Panc1 (cell line): ENCODE measurements at regions not wholly inside any gene's neighbourhood (a gene's known extent, or its start where the extent isn't known, plus 50 kb on each side); places are given as distances from the start of the nearest gene placed in this dataset.

Source experiments
- ATAC-seq: fragments of 200-7000 bp; cut with Tn5 transposase; 2 replicates; pipeline ENCODE4 v1.9.1; 2020; ENCODE audit warnings: mild to moderate bottlenecking, moderate library complexity
- BruUV-seq: library from RNA; stranded (reverse); fragments of 400-500 nt; replicated peaks from 2 replicates; lab custom pipeline; 2021; lab: Mats Ljungman, UMichigan
- CTCF ChIA-PET: fragments of 300-600 bp; sonication (Branson Sonifier 250); formaldehyde crosslinking; loops from one replicate; lab custom pipeline; 2022; ENCODE audit warnings: antibody characterized with exemption; lab: Charles Lee
- POLR2A ChIA-PET: fragments of 300-600 bp; sonication (Branson Sonifier 250); formaldehyde crosslinking; loops from one replicate; lab custom pipeline; 2022; ENCODE audit warnings: antibody characterized with exemption; lab: Charles Lee
- DNase-seq: peaks from one replicate; pipeline ENCODE4 v3.0.0-alpha.2; 2010; ENCODE audit warnings: low read depth, low spot score
- H3K27ac ChIP-seq: 2 replicates; pipeline ENCODE4 v1.5.1; 2011; ENCODE audit warnings: mild to moderate bottlenecking, low read length, inconsistent platforms
- H3K27me3 ChIP-seq: fragments of 200-500 bp; sonication (Bioruptor generic); 2 replicates; pipeline ENCODE4 v1.6.0; 2014; ENCODE audit warnings: low read length, inconsistent platforms; ENCODE audit not compliant: control insufficient read depth, insufficient read depth
- H3K36me3 ChIP-seq: fragments of 200-500 bp; sonication (Bioruptor generic); 2 replicates; pipeline ENCODE4 v1.5.1; 2014; ENCODE audit warnings: inconsistent platforms, mild to moderate bottlenecking, low read length, moderate library complexity; ENCODE audit not compliant: control insufficient read depth, insufficient read depth
- H3K4me1 ChIP-seq: 2 replicates; pipeline ENCODE4 v1.5.1; 2011; ENCODE audit warnings: inconsistent platforms, mild to moderate bottlenecking, low read length, moderate library complexity; ENCODE audit not compliant: control insufficient read depth, insufficient read depth
- H3K4me3 ChIP-seq, 2 experiments: 2 replicates each; pipeline ENCODE4 v1.5.1; 2011 to 2012; ENCODE audit warnings: low read depth in 2 of 2, low read length in 2 of 2, mild to moderate bottlenecking in 2 of 2, inconsistent platforms in 1 of 2, moderate library complexity in 1 of 2
- H3K9me3 ChIP-seq: fragments of 200-500 bp; sonication (Bioruptor generic); 2 replicates; pipeline ENCODE4 v1.5.1; 2014; ENCODE audit warnings: low read depth, mild to moderate bottlenecking, inconsistent platforms, low read length, moderate library complexity; ENCODE audit not compliant: control insufficient read depth, insufficient read depth
- POLR2AphosphoS5 ChIP-seq: IDR thresholded peaks from 2 replicates; pipeline ENCODE4 v1.6.1; 2012; ENCODE audit warnings: mild to moderate bottlenecking, low read depth, low read length, moderate library complexity
- SIN3A ChIP-seq: IDR thresholded peaks from 2 replicates; pipeline ENCODE4 v1.6.1; 2012; ENCODE audit warnings: low read depth, mild to moderate bottlenecking, low read length, moderate library complexity, borderline replicate concordance; ENCODE audit not compliant: insufficient read depth
- TCF7L2 ChIP-seq: IDR thresholded peaks from 2 replicates; pipeline ENCODE4 v1.6.1; 2011; ENCODE audit warnings: mild to moderate bottlenecking, low read depth, low read length, inconsistent platforms
- in situ Hi-C: cut with HindIII; loops from 2 replicates; pipeline ENCODE4 v1.10.0; 2016; ENCODE audit warnings: low sequenced_read_pairs, low pct_unique_long_range_greater_than_20kb
- intact Hi-C: fragments of 100-400 bp; cut with micrococcal nuclease; formaldehyde crosslinking; loops from one replicate; pipeline ENCODE4 v1.10.0; 2022; ENCODE audit not compliant: unreplicated experiment
- TF ChIP-seq, protein P1 (sequence below): fragments of 450-650 bp; IDR thresholded peaks from 2 replicates; pipeline ENCODE4 v1.5.1; 2017; ENCODE audit warnings: mild to moderate bottlenecking
- TF ChIP-seq, protein P2 (sequence below), 2 experiments: IDR thresholded peaks; 2 replicates each; pipeline ENCODE4 v1.6.1; 2011 to 2012; ENCODE audit warnings: low read depth in 2 of 2, control low read depth in 1 of 2, low read length in 1 of 2, mild to moderate bottlenecking in 1 of 2, moderate library complexity in 1 of 2; ENCODE audit not compliant: insufficient read depth in 1 of 2

DNA sequence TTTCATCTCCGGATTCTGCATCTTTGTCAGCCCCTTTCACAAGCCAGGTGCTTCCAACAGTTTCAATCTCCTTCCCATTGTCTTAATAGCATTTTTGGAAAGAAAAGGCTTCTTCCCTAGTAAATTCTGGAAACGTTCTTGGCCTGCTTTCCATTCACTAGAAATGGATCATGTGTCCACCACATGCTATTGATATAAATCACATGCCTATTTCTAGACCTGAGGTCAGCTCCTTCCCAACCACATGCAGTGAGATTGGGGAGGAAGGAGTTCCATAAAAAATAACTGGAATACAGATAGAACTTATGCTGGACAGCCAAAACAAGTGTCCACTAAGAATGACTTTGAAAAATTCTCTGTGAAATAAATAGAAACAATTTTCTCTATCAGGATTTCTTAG, 181.6 kb upstream of the TMEM161B start:
- in situ Hi-C loops = no loop called here
- no peaks in the 10 kb centered on the region for H3K4me1 ChIP-seq
- no peaks in the 10 kb centered on the region for H3K27me3 ChIP-seq
- no peak overlapping the region for H3K4me3 ChIP-seq
- H3K36me3 ChIP-seq = no peaks in the 10 kb centered on the region
- TF ChIP-seq, protein P1, sequence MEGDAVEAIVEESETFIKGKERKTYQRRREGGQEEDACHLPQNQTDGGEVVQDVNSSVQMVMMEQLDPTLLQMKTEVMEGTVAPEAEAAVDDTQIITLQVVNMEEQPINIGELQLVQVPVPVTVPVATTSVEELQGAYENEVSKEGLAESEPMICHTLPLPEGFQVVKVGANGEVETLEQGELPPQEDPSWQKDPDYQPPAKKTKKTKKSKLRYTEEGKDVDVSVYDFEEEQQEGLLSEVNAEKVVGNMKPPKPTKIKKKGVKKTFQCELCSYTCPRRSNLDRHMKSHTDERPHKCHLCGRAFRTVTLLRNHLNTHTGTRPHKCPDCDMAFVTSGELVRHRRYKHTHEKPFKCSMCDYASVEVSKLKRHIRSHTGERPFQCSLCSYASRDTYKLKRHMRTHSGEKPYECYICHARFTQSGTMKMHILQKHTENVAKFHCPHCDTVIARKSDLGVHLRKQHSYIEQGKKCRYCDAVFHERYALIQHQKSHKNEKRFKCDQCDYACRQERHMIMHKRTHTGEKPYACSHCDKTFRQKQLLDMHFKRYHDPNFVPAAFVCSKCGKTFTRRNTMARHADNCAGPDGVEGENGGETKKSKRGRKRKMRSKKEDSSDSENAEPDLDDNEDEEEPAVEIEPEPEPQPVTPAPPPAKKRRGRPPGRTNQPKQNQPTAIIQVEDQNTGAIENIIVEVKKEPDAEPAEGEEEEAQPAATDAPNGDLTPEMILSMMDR = no peak
- no peak for TF ChIP-seq POLR2AphosphoS5
- TF ChIP-seq SIN3A = no peak
- no peak for TF ChIP-seq TCF7L2
- TF ChIP-seq, protein P2, sequence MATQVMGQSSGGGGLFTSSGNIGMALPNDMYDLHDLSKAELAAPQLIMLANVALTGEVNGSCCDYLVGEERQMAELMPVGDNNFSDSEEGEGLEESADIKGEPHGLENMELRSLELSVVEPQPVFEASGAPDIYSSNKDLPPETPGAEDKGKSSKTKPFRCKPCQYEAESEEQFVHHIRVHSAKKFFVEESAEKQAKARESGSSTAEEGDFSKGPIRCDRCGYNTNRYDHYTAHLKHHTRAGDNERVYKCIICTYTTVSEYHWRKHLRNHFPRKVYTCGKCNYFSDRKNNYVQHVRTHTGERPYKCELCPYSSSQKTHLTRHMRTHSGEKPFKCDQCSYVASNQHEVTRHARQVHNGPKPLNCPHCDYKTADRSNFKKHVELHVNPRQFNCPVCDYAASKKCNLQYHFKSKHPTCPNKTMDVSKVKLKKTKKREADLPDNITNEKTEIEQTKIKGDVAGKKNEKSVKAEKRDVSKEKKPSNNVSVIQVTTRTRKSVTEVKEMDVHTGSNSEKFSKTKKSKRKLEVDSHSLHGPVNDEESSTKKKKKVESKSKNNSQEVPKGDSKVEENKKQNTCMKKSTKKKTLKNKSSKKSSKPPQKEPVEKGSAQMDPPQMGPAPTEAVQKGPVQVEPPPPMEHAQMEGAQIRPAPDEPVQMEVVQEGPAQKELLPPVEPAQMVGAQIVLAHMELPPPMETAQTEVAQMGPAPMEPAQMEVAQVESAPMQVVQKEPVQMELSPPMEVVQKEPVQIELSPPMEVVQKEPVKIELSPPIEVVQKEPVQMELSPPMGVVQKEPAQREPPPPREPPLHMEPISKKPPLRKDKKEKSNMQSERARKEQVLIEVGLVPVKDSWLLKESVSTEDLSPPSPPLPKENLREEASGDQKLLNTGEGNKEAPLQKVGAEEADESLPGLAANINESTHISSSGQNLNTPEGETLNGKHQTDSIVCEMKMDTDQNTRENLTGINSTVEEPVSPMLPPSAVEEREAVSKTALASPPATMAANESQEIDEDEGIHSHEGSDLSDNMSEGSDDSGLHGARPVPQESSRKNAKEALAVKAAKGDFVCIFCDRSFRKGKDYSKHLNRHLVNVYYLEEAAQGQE (IDR thresholded peaks at IDR 0.05; ENCODE audit: insufficient read depth in 1 of 2, low read depth in 2 of 2, low read length in 1 of 2) = no peak
- DNase-seq (no peak), ATAC-seq (no peak)
- no TSS peak for BruUV-seq
- no peaks in the 10 kb centered on the region for H3K9me3 ChIP-seq
- H3K27ac ChIP-seq = no peak overlapping the region
- POLR2A ChIA-PET = no interaction called here
- CTCF ChIA-PET = no interaction called here
- intact Hi-C loops = no loop called here

DNA sequence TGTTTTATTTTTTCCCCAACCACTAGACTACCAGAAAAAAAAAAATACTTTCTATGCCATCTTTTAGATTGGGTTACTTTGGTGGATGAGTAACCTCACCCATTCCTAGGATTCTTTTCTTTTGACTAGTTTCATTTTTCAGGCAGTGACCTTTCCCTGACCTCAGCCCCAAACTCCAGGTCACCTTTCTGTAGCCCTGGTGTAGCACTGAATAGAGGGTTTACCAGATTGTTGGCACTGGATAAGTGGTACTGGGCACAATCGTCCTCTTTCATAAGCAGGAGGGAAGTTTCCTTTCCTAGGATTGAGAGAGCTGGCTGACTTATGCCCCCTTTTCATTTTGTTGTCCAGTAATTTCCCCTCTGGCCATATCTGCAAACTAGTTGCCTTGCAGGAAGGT, 169.4 kb upstream of the TMEM161B start:
- ChIA-PET POLR2A (no interaction called here), CTCF (no interaction called here)
- intact Hi-C loops (no loop called here), in situ Hi-C loops (no loop called here)
- H3K27ac ChIP-seq = no peak overlapping the region
- no peak overlapping the region for H3K4me3 ChIP-seq
- BruUV-seq = no TSS peak
- no peaks in the 10 kb centered on the region for H3K27me3 ChIP-seq
- peak; percentile 91 for ATAC-seq
- DNase-seq = no peak
- no peaks in the 10 kb centered on the region for H3K4me1 ChIP-seq
- H3K36me3 ChIP-seq = no peaks in the 10 kb centered on the region
- H3K9me3 ChIP-seq = no peaks in the 10 kb centered on the region
- no peak for TF ChIP-seq POLR2AphosphoS5
- no peak for TF ChIP-seq SIN3A
- TF ChIP-seq, protein P2 (IDR thresholded peaks at IDR 0.05; ENCODE audit: insufficient read depth in 1 of 2, low read depth in 2 of 2, low read length in 1 of 2) = no peak
- no peak for TF ChIP-seq TCF7L2
- TF ChIP-seq, protein P1 = no peak
